GM21528 (cell line): ENCODE measurements at regions not wholly inside any gene's neighbourhood (a gene's known extent, or its start where the extent isn't known, plus 50 kb on each side); places are given as distances from the start of the nearest gene placed in this dataset.
"Not testable (repeated sequence)": the region's sequence is repeated elsewhere in the genome, so short reads cannot be mapped to it uniquely, and the experiment has no call there.

ENCODE experiments used
- ATAC-seq: cut with Tn5 transposase; IDR thresholded peaks from one replicate; pipeline ENCODE4 v1.9.1; 2021; ENCODE audit warnings: mild to moderate bottlenecking, moderate library complexity; ENCODE audit not compliant: unreplicated experiment, low FRiP score

GRCh38 chr2:91497129-91498064, 2805.9 kb downstream of the RPIA start:
- ATAC-seq, result not testable (repeated sequence)

GRCh38 chr2:91498065-91498449, 2806.6 kb downstream of the RPIA start:
- ATAC-seq, result not testable (repeated sequence)

GRCh38 chr2:91498513-91499250, 2807.2 kb downstream of the RPIA start:
- ATAC-seq, result not testable (repeated sequence)

GRCh38 chr2:91499431-91500050, 2808.1 kb downstream of the RPIA start:
- ATAC-seq, result not testable (repeated sequence)

GRCh38 chr2:91500246-91500977, 2808.9 kb downstream of the RPIA start:
- not testable (repeated sequence) for ATAC-seq

GRCh38 chr2:91500978-91501310, 2809.5 kb downstream of the RPIA start:
- not testable (repeated sequence) for ATAC-seq

- ATAC-seq, result not testable (repeated sequence)
Observed at GRCh38 chr2:91501481-91502080, 2810.1 kb downstream of the RPIA start.

GRCh38 chr2:91503572-91503958, 2812.1 kb downstream of the RPIA start:
- ATAC-seq, result not testable (repeated sequence)

GRCh38 chr2:91503959-91504741, 2812.7 kb downstream of the RPIA start:
- ATAC-seq, result not testable (repeated sequence)

GRCh38 chr2:91508816-91509215, 2817.3 kb downstream of the RPIA start:
- ATAC-seq, result not testable (repeated sequence)

- ATAC-seq, result not testable (repeated sequence)
Observed at GRCh38 chr2:91509276-91509675, 2817.8 kb downstream of the RPIA start.

- ATAC-seq, result not testable (repeated sequence)
Observed at GRCh38 chr2:91511166-91511565, 2819.7 kb downstream of the RPIA start.

GRCh38 chr2:91515966-91516365, 2824.5 kb downstream of the RPIA start:
- ATAC-seq, result not testable (repeated sequence)

- ATAC-seq, result not testable (repeated sequence)
Observed at GRCh38 chr2:91516669-91517068, 2825.2 kb downstream of the RPIA start.

- ATAC-seq, result not testable (repeated sequence)
Observed at GRCh38 chr2:91517846-91518245, 2826.4 kb downstream of the RPIA start.

GRCh38 chr2:91518361-91518981, 2827.0 kb downstream of the RPIA start:
- not testable (repeated sequence) for ATAC-seq

GRCh38 chr2:91519359-91519758, 2827.9 kb downstream of the RPIA start:
- not testable (repeated sequence) for ATAC-seq

- ATAC-seq, result not testable (repeated sequence)
Observed at GRCh38 chr2:91519914-91520313, 2828.4 kb downstream of the RPIA start.

GRCh38 chr2:91520523-91520922, 2829.1 kb downstream of the RPIA start:
- ATAC-seq, result not testable (repeated sequence)
